ENCODE measurements at regions not wholly inside any gene's neighbourhood (a gene's known extent, or its start where the extent isn't known, plus 50 kb on each side); places are given as distances from the start of the nearest gene placed in this dataset.

GRCh38 chr14:98297567-98297966 lies 974.4 kb downstream of the BCL11B start:
- Mint-ChIP-seq H3K27ac (ENCODE audit: unreplicated experiment) (no peak overlapping the region), H3K4me1 (ENCODE audit: low read depth, unreplicated experiment) (no peaks in the 10 kb centered on the region), H3K9me3 (ENCODE audit: unreplicated experiment) (peaks cover 4% of the 10 kb centered on the region), H3K27me3 (ENCODE audit: low read depth, unreplicated experiment) (peaks cover 14% of the 10 kb centered on the region), H3K36me3 (ENCODE audit: low read depth, unreplicated experiment) (no peaks in the 10 kb centered on the region), H3K4me3 (ENCODE audit: unreplicated experiment) (no peak overlapping the region)
- peaks cover 11% of the 10 kb centered on the region for H3K4me1 ChIP-seq (ENCODE audit: insufficient read depth, low read length)
- no peaks in the 10 kb centered on the region for H3K9me3 ChIP-seq (ENCODE audit: insufficient read depth, low read depth, low read length)
- no peak overlapping the region for H2AFZ ChIP-seq (ENCODE audit: low read depth, low read length)
- H3K79me2 ChIP-seq (ENCODE audit: insufficient read depth, low read length), result no peaks in the 10 kb centered on the region
- H4K20me1 ChIP-seq (ENCODE audit: insufficient read depth, low read length), result no peaks in the 10 kb centered on the region
- H3K4me2 ChIP-seq (ENCODE audit: low read length), result no peak overlapping the region
- FAIRE-seq, result no peak
- no peak for TF ChIP-seq CTCF (IDR thresholded peaks at IDR 0.05; ENCODE audit: insufficient read depth, low read depth, low read length)
- TF ChIP-seq EZH2 (IDR thresholded peaks at IDR 0.05; ENCODE audit: insufficient read depth, low read length), result no peak
- no peaks in the 10 kb centered on the region for H3K36me3 ChIP-seq (ENCODE audit: insufficient read depth, low read length)
- no peak overlapping the region for H3K27ac ChIP-seq (ENCODE audit: low read depth, low read length)
- DNase-seq (ENCODE audit: low read depth), result no peak
- H3K9ac ChIP-seq (ENCODE audit: low read length), result no peak overlapping the region
- no peak overlapping the region for H3K4me3 ChIP-seq (ENCODE audit: insufficient read depth, low read depth, low read length)
- H3K27me3 ChIP-seq (ENCODE audit: insufficient read depth, low read length), result no peaks in the 10 kb centered on the region

- FAIRE-seq (no peak), DNase-seq (ENCODE audit: low read depth) (no peak)
- H3K27me3 ChIP-seq (ENCODE audit: insufficient read depth, low read length), result no peaks in the 10 kb centered on the region
- H3K36me3 ChIP-seq (ENCODE audit: insufficient read depth, low read length), result no peaks in the 10 kb centered on the region
- H3K4me1 ChIP-seq (ENCODE audit: insufficient read depth, low read length), result peaks cover 5% of the 10 kb centered on the region
- no peak overlapping the region for H3K4me3 ChIP-seq (ENCODE audit: insufficient read depth, low read depth, low read length)
- Mint-ChIP-seq H3K4me3 (ENCODE audit: unreplicated experiment) (no peak overlapping the region), H3K36me3 (ENCODE audit: low read depth, unreplicated experiment) (no peaks in the 10 kb centered on the region), H3K4me1 (ENCODE audit: low read depth, unreplicated experiment) (no peaks in the 10 kb centered on the region), H3K9me3 (ENCODE audit: unreplicated experiment) (peaks cover 4% of the 10 kb centered on the region), H3K27me3 (ENCODE audit: low read depth, unreplicated experiment) (peaks cover 14% of the 10 kb centered on the region), H3K27ac (ENCODE audit: unreplicated experiment) (no peak overlapping the region)
- TF ChIP-seq EZH2 (IDR thresholded peaks at IDR 0.05; ENCODE audit: insufficient read depth, low read length), result no peak
- no peak for TF ChIP-seq CTCF (IDR thresholded peaks at IDR 0.05; ENCODE audit: insufficient read depth, low read depth, low read length)
- H3K27ac ChIP-seq (ENCODE audit: low read depth, low read length), result no peak overlapping the region
- no peaks in the 10 kb centered on the region for H4K20me1 ChIP-seq (ENCODE audit: insufficient read depth, low read length)
- no peak overlapping the region for H3K4me2 ChIP-seq (ENCODE audit: low read length)
- no peak overlapping the region for H2AFZ ChIP-seq (ENCODE audit: low read depth, low read length)
- no peaks in the 10 kb centered on the region for H3K79me2 ChIP-seq (ENCODE audit: insufficient read depth, low read length)
- H3K9ac ChIP-seq (ENCODE audit: low read length), result no peak overlapping the region
- no peaks in the 10 kb centered on the region for H3K9me3 ChIP-seq (ENCODE audit: insufficient read depth, low read depth, low read length)
These were observed 973.3 kb downstream of the BCL11B start for GRCh38 chr14:98298481-98299244.

GRCh38 chr14:98301681-98302080 lies 970.3 kb downstream of the BCL11B start:
- H3K4me3 Mint-ChIP-seq (ENCODE audit: unreplicated experiment), result no peak overlapping the region
- Histone ChIP-seq H4K20me1 (ENCODE audit: insufficient read depth, low read length) (no peaks in the 10 kb centered on the region), H3K9ac (ENCODE audit: low read length) (no peak overlapping the region), H3K9me3 (ENCODE audit: insufficient read depth, low read depth, low read length) (no peaks in the 10 kb centered on the region), H3K36me3 (ENCODE audit: insufficient read depth, low read length) (no peaks in the 10 kb centered on the region), H3K4me2 (ENCODE audit: low read length) (no peak overlapping the region), H3K27ac (ENCODE audit: low read depth, low read length) (no peak overlapping the region), H3K79me2 (ENCODE audit: insufficient read depth, low read length) (no peaks in the 10 kb centered on the region), H3K4me3 (ENCODE audit: insufficient read depth, low read depth, low read length) (no peak overlapping the region), H2AFZ (ENCODE audit: low read depth, low read length) (no peak overlapping the region), H3K27me3 (ENCODE audit: insufficient read depth, low read length) (no peaks in the 10 kb centered on the region), H3K4me1 (ENCODE audit: insufficient read depth, low read length) (no peaks in the 10 kb centered on the region)
- TF ChIP-seq CTCF (IDR thresholded peaks at IDR 0.05; ENCODE audit: insufficient read depth, low read depth, low read length), result no peak
- no peak for TF ChIP-seq EZH2 (IDR thresholded peaks at IDR 0.05; ENCODE audit: insufficient read depth, low read length)
- H3K27me3 Mint-ChIP-seq (ENCODE audit: low read depth, unreplicated experiment), result no peaks in the 10 kb centered on the region
- FAIRE-seq (no peak), DNase-seq (ENCODE audit: low read depth) (no peak)
- H3K27ac Mint-ChIP-seq (ENCODE audit: unreplicated experiment), result no peak overlapping the region
- no peaks in the 10 kb centered on the region for H3K9me3 Mint-ChIP-seq (ENCODE audit: unreplicated experiment)
- no peaks in the 10 kb centered on the region for H3K36me3 Mint-ChIP-seq (ENCODE audit: low read depth, unreplicated experiment)
- H3K4me1 Mint-ChIP-seq (ENCODE audit: low read depth, unreplicated experiment), result no peaks in the 10 kb centered on the region

Data from astrocyte (in vitro differentiated cells and primary cell).